Kidney capillary endothelial cell (primary cell): ENCODE measurements at regions not wholly inside any gene's neighbourhood (a gene's known extent, or its start where the extent isn't known, plus 50 kb on each side); places are given as distances from the start of the nearest gene placed in this dataset.

Experiments used
- DNase-seq: peaks from one replicate; pipeline ENCODE4 v3.0.0-alpha.2; 2018; ENCODE audit warnings: low spot score

- no peak for DNase-seq
Observed at GRCh38 chr6:145161501-145161900, 573.8 kb downstream of the EPM2A start.

- no peak for DNase-seq
Observed at GRCh38 chr6:145169726-145170224, 565.5 kb downstream of the EPM2A start.

- no peak for DNase-seq
Observed at GRCh38 chr6:145175470-145175869, 559.9 kb downstream of the EPM2A start.

GRCh38 chr6:145178391-145178790 is 556.9 kb downstream of the EPM2A start:
- DNase-seq: no peak

GRCh38 chr6:145187491-145188206 is 547.7 kb downstream of the EPM2A start:
- no peak for DNase-seq

GRCh38 chr6:145189836-145190235 is 545.5 kb downstream of the EPM2A start:
- no peak for DNase-seq

- DNase-seq: no peak
Observed at GRCh38 chr6:145194389-145194788, 540.9 kb downstream of the EPM2A start.

- peak; percentile 28 for DNase-seq
Observed at GRCh38 chr6:145199961-145200360, 535.4 kb downstream of the EPM2A start.

GRCh38 chr6:145204301-145204700 is 531.0 kb downstream of the EPM2A start:
- no peak for DNase-seq

GRCh38 chr6:145206247-145206907 is 528.9 kb downstream of the EPM2A start:
- DNase-seq: no peak

GRCh38 chr6:145208474-145208873 is 526.8 kb downstream of the EPM2A start:
- DNase-seq: no peak

- no peak for DNase-seq
Observed at GRCh38 chr6:145209272-145209671, 526.0 kb downstream of the EPM2A start.

- no peak for DNase-seq
Observed at GRCh38 chr6:145212813-145213212, 522.5 kb downstream of the EPM2A start.

- DNase-seq: no peak
Observed at GRCh38 chr6:145213614-145214013, 521.7 kb downstream of the EPM2A start.

GRCh38 chr6:145214570-145214969 is 520.8 kb downstream of the EPM2A start:
- peak; percentile 30 for DNase-seq

- DNase-seq: no peak
Observed at GRCh38 chr6:145224450-145224849, 510.9 kb downstream of the EPM2A start.

- DNase-seq: no peak
Observed at GRCh38 chr6:145225500-145225899, 509.8 kb downstream of the EPM2A start.

GRCh38 chr6:145227593-145227992 is 507.7 kb downstream of the EPM2A start:
- no peak for DNase-seq

GRCh38 chr6:145228962-145229582 is 506.2 kb downstream of the EPM2A start:
- DNase-seq: no peak

- no peak for DNase-seq
Observed at GRCh38 chr6:145233955-145234354, 501.4 kb downstream of the EPM2A start.

GRCh38 chr6:145235207-145235606 is 500.1 kb downstream of the EPM2A start:
- no peak for DNase-seq

- no peak for DNase-seq
Observed at GRCh38 chr6:145238787-145239186, 496.5 kb downstream of the EPM2A start.

GRCh38 chr6:145241039-145241438 is 494.3 kb downstream of the EPM2A start:
- DNase-seq: no peak
